GM12865 (cell line): ENCODE measurements at regions not wholly inside any gene's neighbourhood (a gene's known extent, or its start where the extent isn't known, plus 50 kb on each side); places are given as distances from the start of the nearest gene placed in this dataset.

Experiments
- DNase-seq: peaks from one replicate; pipeline ENCODE4 v3.0.0; 2010; ENCODE audit warnings: low read depth
- H3K4me3 ChIP-seq: 2 replicates; pipeline ENCODE4 v1.5.1; 2011; ENCODE audit warnings: mild to moderate bottlenecking, low read depth, low read length, control low read depth
- CTCF ChIP-seq: IDR thresholded peaks from 2 replicates; pipeline ENCODE4 v1.5.1; 2011; ENCODE audit warnings: low read length, control low read depth, low read depth, inconsistent platforms; ENCODE audit not compliant: insufficient read depth; ENCODE audit errors: missing control alignments

DNA sequence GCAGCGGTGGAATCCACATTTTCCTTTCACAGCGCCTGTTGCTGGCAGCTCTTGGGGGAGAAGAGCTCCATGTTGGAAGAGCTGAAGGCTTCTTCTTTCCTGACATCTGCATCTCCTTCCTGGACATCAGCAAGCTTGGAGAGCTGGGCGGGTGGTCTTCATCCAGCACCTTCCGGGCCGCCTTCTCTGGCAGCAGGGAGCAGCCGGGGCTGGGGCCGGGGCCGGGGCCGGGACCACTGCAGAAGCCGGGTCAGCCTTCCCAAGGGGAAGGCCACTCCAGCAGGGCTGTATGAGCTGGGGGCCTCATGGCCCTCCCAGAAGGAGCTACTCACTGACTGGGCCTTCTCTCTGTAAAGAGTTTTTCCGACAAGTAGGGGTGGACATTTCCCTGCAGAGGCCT is 787.5 kb downstream of the TLE4 start:
- DNase-seq = no peak
- TF ChIP-seq CTCF = no peak
- H3K4me3 ChIP-seq = no peak overlapping the region

DNA sequence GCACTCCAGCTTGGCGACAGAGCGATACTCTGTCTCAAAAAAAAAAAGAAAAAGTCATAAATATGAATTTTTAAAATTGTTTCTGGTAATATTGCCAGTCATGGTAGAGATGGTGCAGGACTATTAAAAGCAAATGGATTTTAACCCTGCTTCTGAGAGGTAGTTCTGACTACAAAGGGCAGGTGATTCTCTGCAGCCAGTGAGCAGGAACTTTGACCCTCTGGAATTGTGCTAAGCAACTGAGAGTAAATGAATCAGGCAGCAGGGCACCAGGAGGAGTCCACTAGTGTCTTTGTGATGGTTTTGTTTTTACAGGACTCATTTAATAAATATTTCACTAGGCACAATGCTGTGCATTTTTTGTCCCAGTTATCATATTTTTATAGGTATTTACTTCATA is 781.2 kb downstream of the TLE4 start:
- no peak overlapping the region for H3K4me3 ChIP-seq
- TF ChIP-seq CTCF = no peak
- no peak for DNase-seq

DNA sequence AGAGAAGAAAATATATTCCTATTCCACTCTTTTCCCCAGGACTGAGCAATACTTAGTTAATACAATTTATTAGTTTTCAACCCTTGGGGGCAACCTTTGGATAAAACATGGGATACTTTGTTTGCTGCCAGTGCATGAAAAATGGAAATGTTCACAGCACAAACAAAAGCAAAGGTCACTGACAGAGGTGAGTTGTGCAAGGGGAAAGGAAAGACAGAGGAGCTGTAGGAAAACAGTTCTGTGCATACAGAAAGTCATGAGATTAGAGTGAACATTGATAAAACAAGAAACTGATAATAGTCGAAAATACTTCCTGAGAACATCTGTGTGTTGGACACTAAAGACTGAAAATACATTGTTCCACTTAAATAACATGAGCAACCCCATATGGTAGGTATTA is 779.8 kb downstream of the TLE4 start:
- no peak overlapping the region for H3K4me3 ChIP-seq
- no peak for TF ChIP-seq CTCF
- no peak for DNase-seq

- no peak for TF ChIP-seq CTCF
- no peak overlapping the region for H3K4me3 ChIP-seq
- no peak for DNase-seq
These were observed 754.3 kb downstream of the TLE4 start for GRCh38 chr9:80326105-80326504.

DNA sequence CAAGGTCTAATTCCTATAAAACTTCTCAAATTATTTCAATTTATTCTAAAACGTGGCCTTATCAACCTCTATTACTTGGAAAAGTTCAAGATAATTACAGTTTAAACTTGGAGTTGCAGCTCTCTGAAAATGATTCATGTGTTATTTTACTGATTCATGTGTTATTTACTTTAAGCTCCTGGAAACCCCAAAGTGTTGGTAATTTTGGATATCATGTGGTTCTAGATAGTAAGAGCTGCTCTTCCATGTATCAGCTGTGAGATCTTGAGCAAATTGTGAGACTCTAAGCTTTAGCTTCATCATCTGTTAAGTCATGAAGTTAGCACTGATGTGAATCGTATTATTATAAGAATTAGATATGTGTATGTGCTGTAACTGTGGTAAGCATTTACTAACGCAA is 749.2 kb downstream of the TLE4 start:
- no peak for TF ChIP-seq CTCF
- no peak overlapping the region for H3K4me3 ChIP-seq
- DNase-seq = no peak

DNA sequence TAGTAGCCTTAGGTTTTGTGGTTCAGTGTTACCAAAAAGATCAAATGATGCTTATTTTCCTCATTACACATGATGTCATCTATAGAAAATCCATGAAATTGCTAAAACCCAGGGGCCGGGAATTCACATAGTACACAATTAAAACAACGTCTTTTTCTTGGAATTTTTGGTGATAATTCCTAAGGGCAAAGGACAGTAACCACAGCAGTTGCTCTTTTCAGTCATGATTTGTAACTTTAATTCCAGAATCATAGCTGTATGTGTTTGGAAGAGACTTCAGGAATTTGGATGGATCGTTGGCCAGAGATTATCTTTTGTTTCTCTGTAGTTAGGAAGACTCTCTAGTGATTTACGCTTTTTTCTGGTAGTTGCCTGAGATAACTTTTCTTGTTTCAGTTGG is 748.7 kb downstream of the TLE4 start:
- TF ChIP-seq CTCF = no peak
- no peak for DNase-seq
- H3K4me3 ChIP-seq = no peak overlapping the region

GRCh38 chr9:80305136-80305535 is 733.4 kb downstream of the TLE4 start:
- no peak for DNase-seq
- H3K4me3 ChIP-seq = no peak overlapping the region
- no peak for TF ChIP-seq CTCF
